HEK293 (cell line): ENCODE measurements at regions not wholly inside any gene's neighbourhood (a gene's known extent, or its start where the extent isn't known, plus 50 kb on each side); places are given as distances from the start of the nearest gene placed in this dataset.

Experiments
- CTCF ChIA-PET: fragments of 350-600 bp; formaldehyde crosslinking; extraction: SDS; loops from one replicate; lab custom pipeline; 2021; ENCODE audit warnings: antibody characterized with exemption; lab: Yijun Ruan, JAX
- POLR2A ChIA-PET: fragments of 300-600 bp; formaldehyde crosslinking; extraction: SDS; loops from one replicate; lab custom pipeline; 2020; ENCODE audit warnings: antibody characterized with exemption, inconsistent platforms; lab: Yijun Ruan, JAX
- H3K27ac ChIP-seq: fragments of 200-500 bp; sonication (Bioruptor generic); 2 replicates; pipeline ENCODE4 v1.5.1; 2014; ENCODE audit warnings: low read depth, low read length, control low read depth, inconsistent platforms; ENCODE audit errors: extremely low read depth
- H3K36me3 ChIP-seq, 2 experiments: fragments of 200-500 bp in 1 of 2; sonication (Bioruptor generic) in 1 of 2; 1 replicate in 1 of 2; 2 replicates in 1 of 2; pipeline ENCODE4 v1.5.1; 2014 to 2017; ENCODE audit warnings: inconsistent platforms in 2 of 2, low read length in 2 of 2; ENCODE audit not compliant: control insufficient read depth in 2 of 2, insufficient read depth in 1 of 2
- H3K4me1 ChIP-seq: fragments of 200-500 bp; sonication (Bioruptor generic); 2 replicates; pipeline ENCODE4 v1.5.1; 2014; ENCODE audit warnings: mild to moderate bottlenecking, low read length, inconsistent platforms; ENCODE audit not compliant: control insufficient read depth, insufficient read depth
- H3K4me3 ChIP-seq: 2 replicates; pipeline ENCODE4 v1.5.1; 2011; ENCODE audit warnings: low read depth, mild to moderate bottlenecking, control low read depth, low read length, moderate library complexity
- H3K9me3 ChIP-seq: fragments of 200-500 bp; sonication (Bioruptor generic); 2 replicates; pipeline ENCODE4 v1.5.1; 2014; ENCODE audit warnings: low read depth, low read length, inconsistent platforms; ENCODE audit not compliant: control insufficient read depth, insufficient read depth
- BCL11A ChIP-seq: fragments of 450-650 bp; formaldehyde crosslinking; IDR thresholded peaks from 2 replicates; pipeline ENCODE4 v1.5.1; 2016; ENCODE audit warnings: low read depth, missing biosample characterization, missing genetic modification characterization
- GLIS2 ChIP-seq: fragments of 450-650 bp; formaldehyde crosslinking; IDR thresholded peaks from 2 replicates; pipeline ENCODE4 v1.5.1; 2016; ENCODE audit warnings: missing biosample characterization, missing genetic modification characterization
- HOXC10 ChIP-seq: sonication (generic); formaldehyde crosslinking; IDR thresholded peaks from 2 replicates; pipeline ENCODE4 v1.8.1; 2023; ENCODE audit warnings: mild to moderate bottlenecking, missing genetic modification reagents
- OSR2 ChIP-seq: fragments of 450-650 bp; formaldehyde crosslinking; IDR thresholded peaks from 2 replicates; pipeline ENCODE4 v1.5.1; 2016; ENCODE audit warnings: missing biosample characterization, missing genetic modification characterization
- PRDM4 ChIP-seq: fragments of 450-650 bp; formaldehyde crosslinking; IDR thresholded peaks from 2 replicates; pipeline ENCODE4 v1.5.1; 2017; ENCODE audit warnings: missing biosample characterization, missing genetic modification characterization
- REST ChIP-seq: fragments of 450-650 bp; formaldehyde crosslinking; IDR thresholded peaks from 2 replicates; pipeline ENCODE4 v1.5.1; 2016; ENCODE audit warnings: missing biosample characterization, missing genetic modification characterization
- SP2 ChIP-seq: fragments of 450-650 bp; formaldehyde crosslinking; IDR thresholded peaks from 2 replicates; pipeline ENCODE4 v1.5.1; 2016; ENCODE audit warnings: missing biosample characterization, missing genetic modification characterization
- ZBTB1 ChIP-seq: fragments of 450-650 bp; formaldehyde crosslinking; IDR thresholded peaks from 2 replicates; pipeline ENCODE4 v1.5.1; 2016; ENCODE audit warnings: missing biosample characterization, missing genetic modification characterization
- ZFP41 ChIP-seq: fragments of 450-650 bp; formaldehyde crosslinking; IDR thresholded peaks from 2 replicates; pipeline ENCODE4 v1.5.1; 2016; ENCODE audit warnings: missing biosample characterization, missing genetic modification characterization, borderline replicate concordance
- ZIC2 ChIP-seq: fragments of 450-650 bp; formaldehyde crosslinking; IDR thresholded peaks from 2 replicates; pipeline ENCODE4 v1.5.1; 2016; ENCODE audit warnings: missing biosample characterization, missing genetic modification characterization
- ZNF155 ChIP-seq: fragments of 450-650 bp; formaldehyde crosslinking; IDR thresholded peaks from 2 replicates; pipeline ENCODE4 v1.5.1; 2016; ENCODE audit warnings: missing biosample characterization, missing genetic modification characterization
- ZNF175 ChIP-seq: fragments of 450-650 bp; formaldehyde crosslinking; IDR thresholded peaks from 2 replicates; pipeline ENCODE4 v1.5.1; 2016; ENCODE audit warnings: missing biosample characterization, missing genetic modification characterization
- ZNF211 ChIP-seq: fragments of 450-650 bp; formaldehyde crosslinking; IDR thresholded peaks from 2 replicates; pipeline ENCODE4 v1.5.1; 2016; ENCODE audit warnings: low read depth, missing biosample characterization, missing genetic modification characterization
- ZNF221 ChIP-seq: fragments of 450-650 bp; formaldehyde crosslinking; IDR thresholded peaks from 2 replicates; pipeline ENCODE4 v1.5.1; 2017; ENCODE audit warnings: missing biosample characterization, missing genetic modification characterization, borderline replicate concordance
- ZNF24 ChIP-seq: fragments of 450-650 bp; formaldehyde crosslinking; IDR thresholded peaks from 2 replicates; pipeline ENCODE4 v1.5.1; 2016; ENCODE audit warnings: missing biosample characterization, missing genetic modification characterization
- ZNF404 ChIP-seq: fragments of 450-650 bp; formaldehyde crosslinking; IDR thresholded peaks from 2 replicates; pipeline ENCODE4 v1.5.1; 2017; ENCODE audit warnings: missing biosample characterization, missing genetic modification characterization
- ZNF423 ChIP-seq: fragments of 450-650 bp; formaldehyde crosslinking; IDR thresholded peaks from 2 replicates; pipeline ENCODE4 v1.5.1; 2016; ENCODE audit warnings: missing biosample characterization, missing genetic modification characterization
- ZNF530 ChIP-seq: fragments of 450-650 bp; formaldehyde crosslinking; IDR thresholded peaks from 2 replicates; pipeline ENCODE4 v1.5.1; 2016; ENCODE audit warnings: low read depth, missing biosample characterization, missing genetic modification characterization
- ZNF639 ChIP-seq: fragments of 450-650 bp; formaldehyde crosslinking; IDR thresholded peaks from 2 replicates; pipeline ENCODE4 v1.5.1; 2016; ENCODE audit warnings: missing biosample characterization, missing genetic modification characterization
- ZNF664 ChIP-seq: fragments of 450-650 bp; formaldehyde crosslinking; IDR thresholded peaks from 2 replicates; pipeline ENCODE4 v1.5.1; 2016; ENCODE audit warnings: missing biosample characterization, missing genetic modification characterization
- ZNF768 ChIP-seq: fragments of 450-650 bp; formaldehyde crosslinking; IDR thresholded peaks from 2 replicates; pipeline ENCODE4 v1.5.1; 2018; ENCODE audit warnings: missing biosample characterization, mild to moderate bottlenecking, missing genetic modification characterization
- TF ChIP-seq, protein P1 (sequence below): fragments of 450-650 bp; formaldehyde crosslinking; IDR thresholded peaks from 2 replicates; pipeline ENCODE4 v1.5.1; 2017; ENCODE audit warnings: missing biosample characterization, missing genetic modification characterization

DNA sequence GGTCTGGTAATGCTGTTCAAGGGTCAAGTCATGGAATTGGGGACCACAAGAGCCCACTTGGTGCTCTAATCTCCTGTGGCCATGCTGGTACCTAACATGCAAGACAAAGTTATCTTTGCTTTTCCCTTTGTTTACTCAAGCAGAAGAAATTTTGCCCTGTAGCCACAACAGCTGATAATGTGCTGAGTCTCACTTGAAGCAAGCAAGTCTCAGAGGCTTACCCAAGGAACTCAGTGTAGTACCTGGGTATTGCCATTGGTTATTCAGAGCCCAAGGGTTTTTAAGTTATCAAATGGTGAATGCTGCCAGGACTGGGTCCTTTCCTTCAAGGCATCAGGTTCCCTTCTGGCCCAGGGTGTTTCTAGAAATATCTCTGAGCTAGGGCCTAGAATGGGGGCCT, 198.9 kb upstream of the RNPC3 start (continued):
- TF ChIP-seq ZNF211 (no peak), ZNF155 (no peak), ZNF24 (tag by site-specific recombination) (no peak), ZNF423 (no peak), ZNF664 (tag by site-specific recombination) (no peak), ZNF639 (tag by site-specific recombination) (no peak), ZBTB1 (no peak), SP2 (no peak), GLIS2 (no peak)
- TF ChIP-seq, protein P1, sequence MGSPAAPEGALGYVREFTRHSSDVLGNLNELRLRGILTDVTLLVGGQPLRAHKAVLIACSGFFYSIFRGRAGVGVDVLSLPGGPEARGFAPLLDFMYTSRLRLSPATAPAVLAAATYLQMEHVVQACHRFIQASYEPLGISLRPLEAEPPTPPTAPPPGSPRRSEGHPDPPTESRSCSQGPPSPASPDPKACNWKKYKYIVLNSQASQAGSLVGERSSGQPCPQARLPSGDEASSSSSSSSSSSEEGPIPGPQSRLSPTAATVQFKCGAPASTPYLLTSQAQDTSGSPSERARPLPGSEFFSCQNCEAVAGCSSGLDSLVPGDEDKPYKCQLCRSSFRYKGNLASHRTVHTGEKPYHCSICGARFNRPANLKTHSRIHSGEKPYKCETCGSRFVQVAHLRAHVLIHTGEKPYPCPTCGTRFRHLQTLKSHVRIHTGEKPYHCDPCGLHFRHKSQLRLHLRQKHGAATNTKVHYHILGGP = no peak

DNA sequence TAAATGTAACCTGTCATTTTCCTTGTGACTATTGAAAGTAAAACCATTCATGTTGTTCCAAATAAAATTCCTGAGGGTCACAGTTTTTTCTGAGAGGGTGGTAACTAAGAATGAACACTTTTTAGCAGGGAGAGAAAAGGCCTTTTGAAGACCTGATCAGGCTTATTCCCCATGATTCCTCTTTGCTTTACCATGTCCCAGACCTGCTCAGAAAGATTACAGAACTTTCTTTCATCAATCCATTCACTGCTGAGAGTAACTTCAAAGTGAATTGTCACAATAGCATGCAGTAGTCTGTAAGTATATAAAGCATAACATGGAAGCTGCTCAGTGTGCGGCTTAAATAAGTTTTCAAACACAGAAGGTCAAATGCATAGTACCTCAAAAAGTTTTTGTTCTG, 201.5 kb upstream of the COL11A1 start:
- H3K36me3 ChIP-seq = no peaks in the 10 kb centered on the region
- no peak for TF ChIP-seq ZNF221 (tag by site-specific recombination)
- no peak for TF ChIP-seq ZIC2 (tag by site-specific recombination)
- TF ChIP-seq HOXC10 (CRISPR knock-in tag) = no peak
- no peak for TF ChIP-seq BCL11A
- TF ChIP-seq ZNF175 (tag by site-specific recombination) = no peak
- TF ChIP-seq ZFP41 = no peak
- TF ChIP-seq PRDM4 (tag by site-specific recombination) = no peak
- TF ChIP-seq ZNF530 = no peak
- no peak for TF ChIP-seq ZNF24 (tag by site-specific recombination)
- TF ChIP-seq REST (tag by site-specific recombination) = no peak
- TF ChIP-seq ZNF768 (tag by site-specific recombination) = no peak
- TF ChIP-seq OSR2 = no peak
- no peak for TF ChIP-seq ZNF404
- no peak overlapping the region for H3K27ac ChIP-seq
- H3K4me3 ChIP-seq = no peak overlapping the region
- no peaks in the 10 kb centered on the region for H3K4me1 ChIP-seq
- H3K9me3 ChIP-seq = no peaks in the 10 kb centered on the region
- ChIA-PET POLR2A (no interaction called here), CTCF (no interaction called here)
